ENCODE measurements at regions not wholly inside any gene's neighbourhood (a gene's known extent, or its start where the extent isn't known, plus 50 kb on each side); places are given as distances from the start of the nearest gene placed in this dataset.

GRCh38 chr2:67295406-67295805, 101.7 kb upstream of the ETAA1 start:
- no peak for TF ChIP-seq CTCF (IDR thresholded peaks at IDR 0.05)
- Histone ChIP-seq H3K9me3 (no peaks in the 10 kb centered on the region), H3K4me1 (no peaks in the 10 kb centered on the region), H3K27ac (no peak overlapping the region), H3K4me3 (no peak overlapping the region), H3K36me3 (no peaks in the 10 kb centered on the region), H3K27me3 (peaks cover 0 to 7% (median 0%) of the 10 kb centered on the region in 7 donors)
- 68 to 81% methylated on average over 2 of the region's 2 CpGs for WGBS, 2 donors
- ATAC-seq: no peak
- DNase-seq: no peak
- intact Hi-C loops (cut with DNase I): no loop called here

GRCh38 chr2:67295851-67296250, 101.3 kb upstream of the ETAA1 start:
- no peaks in the 10 kb centered on the region for H3K36me3 ChIP-seq
- DNase-seq (no peak), ATAC-seq (no peak)
- no peaks in the 10 kb centered on the region for H3K9me3 ChIP-seq
- 69% methylated on average over 4 of the region's 4 CpGs for WGBS, 2 donors
- no peak overlapping the region for H3K27ac ChIP-seq
- intact Hi-C loops (cut with DNase I): no loop called here
- H3K4me3 ChIP-seq: no peak overlapping the region
- H3K4me1 ChIP-seq: no peaks in the 10 kb centered on the region
- peaks cover 0 to 7% (median 0%) of the 10 kb centered on the region in 7 donors for H3K27me3 ChIP-seq
- no peak for TF ChIP-seq CTCF (IDR thresholded peaks at IDR 0.05)

DNA sequence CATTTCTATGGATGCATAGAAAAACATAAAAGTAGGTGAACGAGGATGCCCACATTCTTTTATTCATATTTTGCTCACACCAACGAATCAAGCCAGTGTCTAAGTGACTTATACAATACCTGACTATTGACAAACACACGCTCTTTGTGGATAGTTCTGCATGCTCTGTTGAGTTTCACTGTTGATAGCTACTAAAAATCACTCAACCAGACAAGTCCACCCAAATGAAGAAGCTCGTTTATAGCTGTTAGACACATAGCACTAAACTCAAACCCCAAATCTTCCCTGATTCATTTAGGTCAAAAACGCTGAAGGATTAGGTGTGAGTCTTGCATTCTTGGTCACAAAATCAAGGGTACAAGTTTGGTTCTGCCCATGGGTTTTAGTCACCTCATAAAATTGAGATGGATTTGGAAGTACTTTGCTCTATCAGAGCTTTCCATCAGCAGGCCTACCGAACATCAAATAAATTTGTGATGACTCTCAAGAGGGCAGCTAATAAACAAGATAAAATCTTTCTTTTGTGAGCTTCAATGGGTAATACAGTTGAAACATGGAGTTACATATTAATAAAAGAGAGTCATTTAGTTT, 92.7 kb upstream of the ETAA1 start:
- DNase-seq: no peak
- intact Hi-C loops (cut with DNase I): no loop called here
- WGBS, 2 donors: 80 to 84% methylated on average over 6 of the region's 6 CpGs
- no peaks in the 10 kb centered on the region for H3K9me3 ChIP-seq
- no peaks in the 10 kb centered on the region for H3K27me3 ChIP-seq
- H3K27ac ChIP-seq: no peak overlapping the region
- no peaks in the 10 kb centered on the region for H3K36me3 ChIP-seq
- TF ChIP-seq CTCF (IDR thresholded peaks at IDR 0.05): no peak
- ATAC-seq: no peak
- no peaks in the 10 kb centered on the region for H3K4me1 ChIP-seq
- no peak overlapping the region for H3K4me3 ChIP-seq

DNA sequence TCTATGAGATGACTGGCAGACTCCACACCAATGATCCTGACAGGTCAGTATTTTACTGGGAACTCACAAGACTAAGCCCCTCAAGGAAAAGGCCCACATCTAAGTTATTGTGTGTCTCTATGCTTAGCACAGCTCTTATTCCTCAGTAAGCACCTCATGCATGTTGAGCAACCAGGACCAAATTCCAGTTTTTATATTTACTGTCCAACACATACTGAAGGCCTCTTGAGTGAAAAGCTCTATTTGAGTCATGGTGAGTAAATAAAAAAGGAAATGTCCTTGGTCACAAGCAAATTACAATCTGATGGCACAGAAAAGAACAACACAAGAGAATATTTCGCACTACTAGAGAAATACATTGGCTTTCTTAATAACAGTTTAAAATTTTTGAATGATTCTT, 87.9 kb upstream of the ETAA1 start:
- H3K27ac ChIP-seq: no peak overlapping the region
- H3K36me3 ChIP-seq: no peaks in the 10 kb centered on the region
- ATAC-seq (no peak), DNase-seq (no peak)
- TF ChIP-seq CTCF (IDR thresholded peaks at IDR 0.05): no peak
- intact Hi-C loops (cut with DNase I): no loop called here
- H3K4me1 ChIP-seq: no peaks in the 10 kb centered on the region
- no peak overlapping the region for H3K4me3 ChIP-seq
- H3K27me3 ChIP-seq: no peaks in the 10 kb centered on the region
- WGBS, 2 donors: 86 to 88% methylated on average over 1 of the region's 1 CpG
- H3K9me3 ChIP-seq: no peaks in the 10 kb centered on the region
